Uterus (tissue), 2 donors: ENCODE measurements at regions not wholly inside any gene's neighbourhood (a gene's known extent, or its start where the extent isn't known, plus 50 kb on each side); places are given as distances from the start of the nearest gene placed in this dataset.
A peak's percentile ranks its signal among the peaks of the same experiment; 100 is the strongest.

Experiments used
- POLR2A ChIP-seq, 2 donors: fragments of 450-650 bp; IDR thresholded peaks; one replicate each; pipeline ENCODE4 v1.6.1; 2016; ENCODE audit warnings: antibody characterized with exemption in 2 of 2, mild to moderate bottlenecking in 1 of 2, moderate library complexity in 1 of 2
- TF ChIP-seq, protein P1 (sequence below), 4 experiments: fragments of 200-600 bp in 2 of 4; fragments of 450-650 bp in 2 of 4; sonication (generic) in 2 of 4; IDR thresholded peaks; one replicate each; pipeline ENCODE4 v1.5.1; 2016 to 2019; ENCODE audit warnings: antibody characterized with exemption in 4 of 4, mild to moderate bottlenecking in 2 of 4, moderate library complexity in 1 of 4

GRCh38 chr14:59028476-59029202 is 159.8 kb upstream of the DAAM1 start:
- TF ChIP-seq, protein P1, sequence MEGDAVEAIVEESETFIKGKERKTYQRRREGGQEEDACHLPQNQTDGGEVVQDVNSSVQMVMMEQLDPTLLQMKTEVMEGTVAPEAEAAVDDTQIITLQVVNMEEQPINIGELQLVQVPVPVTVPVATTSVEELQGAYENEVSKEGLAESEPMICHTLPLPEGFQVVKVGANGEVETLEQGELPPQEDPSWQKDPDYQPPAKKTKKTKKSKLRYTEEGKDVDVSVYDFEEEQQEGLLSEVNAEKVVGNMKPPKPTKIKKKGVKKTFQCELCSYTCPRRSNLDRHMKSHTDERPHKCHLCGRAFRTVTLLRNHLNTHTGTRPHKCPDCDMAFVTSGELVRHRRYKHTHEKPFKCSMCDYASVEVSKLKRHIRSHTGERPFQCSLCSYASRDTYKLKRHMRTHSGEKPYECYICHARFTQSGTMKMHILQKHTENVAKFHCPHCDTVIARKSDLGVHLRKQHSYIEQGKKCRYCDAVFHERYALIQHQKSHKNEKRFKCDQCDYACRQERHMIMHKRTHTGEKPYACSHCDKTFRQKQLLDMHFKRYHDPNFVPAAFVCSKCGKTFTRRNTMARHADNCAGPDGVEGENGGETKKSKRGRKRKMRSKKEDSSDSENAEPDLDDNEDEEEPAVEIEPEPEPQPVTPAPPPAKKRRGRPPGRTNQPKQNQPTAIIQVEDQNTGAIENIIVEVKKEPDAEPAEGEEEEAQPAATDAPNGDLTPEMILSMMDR (IDR thresholded peaks at IDR 0.05): peak; percentile 42 to 55 (median 49)
- TF ChIP-seq POLR2A (IDR thresholded peaks at IDR 0.05): no peak
